Subcutaneous abdominal adipose tissue (tissue), 5 donors: ENCODE measurements at regions not wholly inside any gene's neighbourhood (a gene's known extent, or its start where the extent isn't known, plus 50 kb on each side); places are given as distances from the start of the nearest gene placed in this dataset.
"Not testable (repeated sequence)": the region's sequence is repeated elsewhere in the genome, so short reads cannot be mapped to it uniquely, and the experiment has no call there.

Source experiments
- H3K27ac ChIP-seq: one replicate; pipeline ENCODE4 v1.7.0; 2013; ENCODE audit warnings: low read depth, mild to moderate bottlenecking, inconsistent platforms, low read length, moderate library complexity
- H3K27me3 ChIP-seq, 5 donors: one replicate each; pipeline ENCODE4 v1.7.0; 2013; ENCODE audit warnings: low read length in 5 of 5, inconsistent platforms in 1 of 5; ENCODE audit not compliant: control insufficient read depth in 5 of 5, insufficient read depth in 4 of 5
- H3K36me3 ChIP-seq, 5 donors: one replicate each; pipeline ENCODE4 v1.7.0; 2013; ENCODE audit warnings: low read length in 5 of 5; ENCODE audit not compliant: control insufficient read depth in 5 of 5, insufficient read depth in 5 of 5
- H3K4me1 ChIP-seq, 5 donors: one replicate each; pipeline ENCODE4 v1.7.0; 2013; ENCODE audit warnings: low read length in 5 of 5, mild to moderate bottlenecking in 3 of 5, moderate library complexity in 1 of 5; ENCODE audit not compliant: control insufficient read depth in 5 of 5, insufficient read depth in 5 of 5
- H3K4me3 ChIP-seq, 5 donors: one replicate each; pipeline ENCODE4 v1.7.0; 2013; ENCODE audit warnings: low read length in 5 of 5, low read depth in 1 of 5
- H3K9ac ChIP-seq, 5 donors: one replicate each; pipeline ENCODE4 v1.7.0; 2013; ENCODE audit warnings: low read length in 5 of 5, mild to moderate bottlenecking in 4 of 5, moderate library complexity in 3 of 5
- H3K9me3 ChIP-seq, 5 donors: one replicate each; pipeline ENCODE4 v1.7.0; 2013; ENCODE audit warnings: low read length in 5 of 5; ENCODE audit not compliant: control insufficient read depth in 5 of 5
- donor health status: healthy.
- donor health status: healthy.
- donor health status: healthy.
- donor health status: healthy.
- donor health status: healthy.

GRCh38 chr3:72077473-72078259 is 292.7 kb upstream of the PROK2 start:
- Histone ChIP-seq H3K27ac (no peak overlapping the region), H3K9me3 (peaks cover 0 to 17% (median 4%) of the 10 kb centered on the region in 5 donors)

GRCh38 chr3:72075848-72076247 is 290.9 kb upstream of the PROK2 start:
- H3K27me3 ChIP-seq, H3K9ac ChIP-seq, H3K4me3 ChIP-seq, H3K4me1 ChIP-seq, H3K36me3 ChIP-seq, H3K27ac ChIP-seq: not testable (repeated sequence)
- peaks cover 0 to 17% (median 4%) of the 10 kb centered on the region in 5 donors for H3K9me3 ChIP-seq

More at GRCh38 chr3:72077473-72078259, 292.7 kb upstream of the PROK2 start:
- H3K4me3 ChIP-seq, result no peak overlapping the region
- H3K4me1 ChIP-seq, result peaks cover 0 to 18% (median 10%) of the 10 kb centered on the region in 5 donors
- H3K9ac ChIP-seq, result no peak overlapping the region
- H3K27me3 ChIP-seq, result no peaks in the 10 kb centered on the region
- no peaks in the 10 kb centered on the region for H3K36me3 ChIP-seq

GRCh38 chr3:72071624-72072023 is 286.7 kb upstream of the PROK2 start:
- Histone ChIP-seq H3K4me3 (no peak overlapping the region), H3K9ac (no peak overlapping the region), H3K36me3 (no peaks in the 10 kb centered on the region), H3K27me3 (no peaks in the 10 kb centered on the region), H3K27ac (no peak overlapping the region), H3K9me3 (peaks cover 0 to 15% (median 4%) of the 10 kb centered on the region in 5 donors), H3K4me1 (no peaks in the 10 kb centered on the region)

DNA sequence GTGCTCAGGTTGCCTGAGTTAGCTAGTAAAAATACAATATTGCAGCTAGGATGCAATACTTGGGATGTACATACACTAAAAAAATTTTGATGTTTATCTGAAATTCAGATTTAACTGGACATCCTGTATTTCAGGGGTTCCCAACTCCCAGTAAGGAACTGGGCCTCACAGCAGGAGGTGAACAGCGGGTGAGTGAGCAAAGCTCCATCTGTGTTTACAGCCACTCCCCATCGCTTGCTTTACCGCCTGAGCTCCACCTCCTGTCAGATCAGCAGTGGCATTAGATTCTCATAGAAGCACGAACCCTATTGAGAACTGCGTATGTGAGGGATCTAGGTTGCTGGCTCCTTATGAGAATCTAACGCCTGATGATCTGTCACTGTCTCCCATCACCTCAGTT is 285.1 kb upstream of the PROK2 start:
- no peaks in the 10 kb centered on the region for H3K4me1 ChIP-seq
- H3K27ac ChIP-seq, result no peak overlapping the region
- H3K9me3 ChIP-seq, result peaks cover 0 to 4% (median 0%) of the 10 kb centered on the region in 5 donors
- no peak overlapping the region for H3K9ac ChIP-seq
- no peaks in the 10 kb centered on the region for H3K27me3 ChIP-seq
- H3K4me3 ChIP-seq, result no peak overlapping the region
- H3K36me3 ChIP-seq, result no peaks in the 10 kb centered on the region

- Histone ChIP-seq H3K4me3 (no peak overlapping the region), H3K9me3 (peaks cover 0 to 4% (median 0%) of the 10 kb centered on the region in 5 donors), H3K27ac (no peak overlapping the region), H3K9ac (no peak overlapping the region), H3K4me1 (no peaks in the 10 kb centered on the region), H3K27me3 (no peaks in the 10 kb centered on the region), H3K36me3 (no peaks in the 10 kb centered on the region)
These were observed 284.6 kb upstream of the PROK2 start for GRCh38 chr3:72069543-72069942.

- no peak overlapping the region for H3K9ac ChIP-seq
- H3K27me3 ChIP-seq, result no peaks in the 10 kb centered on the region
- H3K27ac ChIP-seq, result no peak overlapping the region
- no peak overlapping the region for H3K4me3 ChIP-seq
- peaks cover 0 to 4% (median 2%) of the 10 kb centered on the region in 5 donors for H3K9me3 ChIP-seq
- no peaks in the 10 kb centered on the region for H3K36me3 ChIP-seq
- H3K4me1 ChIP-seq, result no peaks in the 10 kb centered on the region
These were observed 283.7 kb upstream of the PROK2 start for GRCh38 chr3:72068621-72069020.

- Histone ChIP-seq H3K27me3 (no peaks in the 10 kb centered on the region), H3K36me3 (no peaks in the 10 kb centered on the region), H3K4me1 (no peaks in the 10 kb centered on the region), H3K27ac (no peak overlapping the region), H3K9ac (no peak overlapping the region), H3K4me3 (no peak overlapping the region), H3K9me3 (peaks cover 0 to 5% (median 0%) of the 10 kb centered on the region in 5 donors)
These were observed 282.8 kb upstream of the PROK2 start for GRCh38 chr3:72067721-72068120.

DNA sequence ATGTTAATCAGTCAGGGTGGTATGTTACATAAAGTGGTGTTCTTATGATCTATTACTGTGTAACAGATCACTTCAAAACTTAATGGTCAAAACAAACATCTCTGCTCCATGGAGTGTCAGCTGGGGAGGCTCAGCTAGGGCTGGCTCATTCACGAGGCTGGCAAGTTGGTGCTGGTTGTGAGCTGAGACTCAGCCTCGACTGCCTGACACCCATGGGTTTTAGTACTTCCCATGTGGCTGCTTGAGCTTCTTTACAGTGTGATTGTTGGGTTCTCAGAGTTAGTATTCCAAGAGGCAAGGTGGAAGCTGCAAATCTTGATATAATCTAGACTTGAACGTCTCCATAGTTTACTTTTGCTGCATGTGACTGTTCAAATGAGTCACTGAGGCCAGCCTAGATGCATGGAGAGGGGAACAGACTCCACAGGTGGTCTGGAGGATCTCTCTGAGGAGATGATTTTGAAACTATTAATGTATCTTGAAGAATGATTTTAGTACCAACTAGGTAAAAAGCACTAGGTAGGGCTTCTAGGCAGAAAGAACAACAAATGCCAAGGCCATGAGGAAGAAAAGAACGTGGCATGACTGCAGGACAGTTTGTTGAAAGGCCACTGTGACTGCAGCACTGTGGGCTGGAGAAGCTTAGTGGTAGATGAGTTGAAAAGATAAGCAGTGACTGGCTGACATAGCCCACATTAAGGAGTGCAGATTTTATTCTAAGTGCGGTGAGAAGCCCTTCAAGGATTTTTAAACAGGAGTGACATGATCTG is 281.1 kb upstream of the PROK2 start:
- Histone ChIP-seq H3K27me3 (no peaks in the 10 kb centered on the region), H3K27ac (no peak overlapping the region), H3K4me3 (no peak overlapping the region), H3K9ac (no peak overlapping the region), H3K4me1 (no peaks in the 10 kb centered on the region), H3K36me3 (no peaks in the 10 kb centered on the region), H3K9me3 (peaks cover 0 to 5% (median 0%) of the 10 kb centered on the region in 5 donors)

DNA sequence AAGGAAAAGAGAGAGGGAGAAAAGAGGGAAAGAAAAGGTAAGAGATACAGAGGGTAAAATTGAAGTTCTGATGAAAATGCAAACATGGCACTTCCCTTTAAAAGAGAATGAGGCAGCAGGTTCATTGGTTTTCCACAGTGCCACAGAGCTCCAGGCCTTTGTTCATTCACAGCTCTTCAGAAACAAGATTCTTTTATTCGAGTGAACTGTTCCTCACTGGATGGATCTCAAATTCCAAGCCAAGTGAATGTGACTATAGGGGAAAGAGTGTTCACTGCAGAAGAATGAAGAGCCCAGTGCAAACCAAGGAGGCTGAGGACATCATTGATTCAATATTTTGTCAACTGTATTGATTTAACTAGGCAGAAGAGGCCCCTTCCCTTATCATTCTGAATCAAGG is 280.3 kb upstream of the PROK2 start:
- Histone ChIP-seq H3K4me3 (no peak overlapping the region), H3K36me3 (no peaks in the 10 kb centered on the region), H3K9me3 (peaks cover 0 to 5% (median 0%) of the 10 kb centered on the region in 5 donors), H3K27me3 (no peaks in the 10 kb centered on the region), H3K9ac (no peak overlapping the region), H3K27ac (no peak overlapping the region), H3K4me1 (no peaks in the 10 kb centered on the region)

- not testable (repeated sequence) for H3K9ac ChIP-seq, H3K4me1 ChIP-seq, H3K9me3 ChIP-seq, H3K27me3 ChIP-seq, H3K27ac ChIP-seq, H3K36me3 ChIP-seq, H3K4me3 ChIP-seq
These were observed 279.8 kb upstream of the PROK2 start for GRCh38 chr3:72064727-72065126.
